HEK293 (cell line): ENCODE measurements at regions not wholly inside any gene's neighbourhood (a gene's known extent, or its start where the extent isn't known, plus 50 kb on each side); places are given as distances from the start of the nearest gene placed in this dataset.

Experiments used
- CTCF ChIA-PET: fragments of 350-600 bp; formaldehyde crosslinking; extraction: SDS; loops from one replicate; lab custom pipeline; 2021; ENCODE audit warnings: antibody characterized with exemption; lab: Yijun Ruan, JAX
- POLR2A ChIA-PET: fragments of 300-600 bp; formaldehyde crosslinking; extraction: SDS; loops from one replicate; lab custom pipeline; 2020; ENCODE audit warnings: antibody characterized with exemption, inconsistent platforms; lab: Yijun Ruan, JAX
- H3K27ac ChIP-seq: fragments of 200-500 bp; sonication (Bioruptor generic); 2 replicates; pipeline ENCODE4 v1.5.1; 2014; ENCODE audit warnings: low read depth, low read length, control low read depth, inconsistent platforms; ENCODE audit errors: extremely low read depth
- H3K36me3 ChIP-seq, 2 experiments: fragments of 200-500 bp in 1 of 2; sonication (Bioruptor generic) in 1 of 2; 1 replicate in 1 of 2; 2 replicates in 1 of 2; pipeline ENCODE4 v1.5.1; 2014 to 2017; ENCODE audit warnings: inconsistent platforms in 2 of 2, low read length in 2 of 2; ENCODE audit not compliant: control insufficient read depth in 2 of 2, insufficient read depth in 1 of 2
- H3K4me1 ChIP-seq: fragments of 200-500 bp; sonication (Bioruptor generic); 2 replicates; pipeline ENCODE4 v1.5.1; 2014; ENCODE audit warnings: mild to moderate bottlenecking, low read length, inconsistent platforms; ENCODE audit not compliant: control insufficient read depth, insufficient read depth
- H3K4me3 ChIP-seq: 2 replicates; pipeline ENCODE4 v1.5.1; 2011; ENCODE audit warnings: low read depth, mild to moderate bottlenecking, control low read depth, low read length, moderate library complexity
- H3K9me3 ChIP-seq: fragments of 200-500 bp; sonication (Bioruptor generic); 2 replicates; pipeline ENCODE4 v1.5.1; 2014; ENCODE audit warnings: low read depth, low read length, inconsistent platforms; ENCODE audit not compliant: control insufficient read depth, insufficient read depth
- BCL11A ChIP-seq: fragments of 450-650 bp; formaldehyde crosslinking; IDR thresholded peaks from 2 replicates; pipeline ENCODE4 v1.5.1; 2016; ENCODE audit warnings: low read depth, missing biosample characterization, missing genetic modification characterization
- BCL11B ChIP-seq: fragments of 450-650 bp; formaldehyde crosslinking; IDR thresholded peaks from 2 replicates; pipeline ENCODE4 v1.5.1; 2016; ENCODE audit warnings: low read depth, missing biosample characterization, missing genetic modification characterization
- FEZF1 ChIP-seq: fragments of 450-650 bp; formaldehyde crosslinking; IDR thresholded peaks from 2 replicates; pipeline ENCODE4 v1.5.1; 2016; ENCODE audit warnings: missing biosample characterization, missing genetic modification characterization
- HOXC10 ChIP-seq: sonication (generic); formaldehyde crosslinking; IDR thresholded peaks from 2 replicates; pipeline ENCODE4 v1.8.1; 2023; ENCODE audit warnings: mild to moderate bottlenecking, missing genetic modification reagents
- OVOL3 ChIP-seq: fragments of 450-650 bp; formaldehyde crosslinking; IDR thresholded peaks from 2 replicates; pipeline ENCODE4 v1.5.1; 2016; ENCODE audit warnings: missing biosample characterization, missing genetic modification characterization
- PRDM1 ChIP-seq: fragments of 450-650 bp; formaldehyde crosslinking; IDR thresholded peaks from 2 replicates; pipeline ENCODE4; 2016; ENCODE audit warnings: missing biosample characterization, missing genetic modification characterization
- ZNF132 ChIP-seq: fragments of 450-650 bp; formaldehyde crosslinking; IDR thresholded peaks from 2 replicates; pipeline ENCODE4 v1.5.1; 2017; ENCODE audit warnings: missing biosample characterization, missing genetic modification characterization, borderline replicate concordance
- ZNF138 ChIP-seq: fragments of 450-650 bp; formaldehyde crosslinking; IDR thresholded peaks from 2 replicates; pipeline ENCODE4 v1.5.1; 2016; ENCODE audit warnings: missing biosample characterization, missing genetic modification characterization, borderline replicate concordance
- ZNF157 ChIP-seq: fragments of 450-650 bp; formaldehyde crosslinking; IDR thresholded peaks from 2 replicates; pipeline ENCODE4 v1.5.1; 2016; ENCODE audit warnings: missing biosample characterization, missing genetic modification characterization
- ZNF266 ChIP-seq: fragments of 450-650 bp; formaldehyde crosslinking; IDR thresholded peaks from 2 replicates; pipeline ENCODE4 v1.5.1; 2016; ENCODE audit warnings: missing biosample characterization, missing genetic modification characterization, low read depth
- ZNF473 ChIP-seq: fragments of 450-650 bp; formaldehyde crosslinking; IDR thresholded peaks from 2 replicates; pipeline ENCODE4 v1.5.1; 2017; ENCODE audit warnings: missing biosample characterization, missing genetic modification characterization
- ZNF664 ChIP-seq: fragments of 450-650 bp; formaldehyde crosslinking; IDR thresholded peaks from 2 replicates; pipeline ENCODE4 v1.5.1; 2016; ENCODE audit warnings: missing biosample characterization, missing genetic modification characterization
- ZNF707 ChIP-seq: fragments of 450-650 bp; formaldehyde crosslinking; IDR thresholded peaks from 2 replicates; pipeline ENCODE4 v1.5.1; 2016; ENCODE audit warnings: missing biosample characterization, missing genetic modification characterization
- ZNF747 ChIP-seq: fragments of 450-650 bp; formaldehyde crosslinking; IDR thresholded peaks from 2 replicates; pipeline ENCODE4 v1.5.1; 2016; ENCODE audit warnings: missing biosample characterization, missing genetic modification characterization
- ZNF777 ChIP-seq: fragments of 450-650 bp; formaldehyde crosslinking; IDR thresholded peaks from 2 replicates; pipeline ENCODE4 v1.5.1; 2017; ENCODE audit warnings: missing biosample characterization, missing genetic modification characterization, borderline replicate concordance
- ZNF785 ChIP-seq: fragments of 450-650 bp; formaldehyde crosslinking; IDR thresholded peaks from 2 replicates; pipeline ENCODE4 v1.5.1; 2016; ENCODE audit warnings: missing biosample characterization, missing genetic modification characterization
- ZNF792 ChIP-seq: fragments of 450-650 bp; formaldehyde crosslinking; IDR thresholded peaks from 2 replicates; pipeline ENCODE4 v1.5.1; 2016; ENCODE audit warnings: missing biosample characterization, missing genetic modification characterization
- ZNF830 ChIP-seq: fragments of 450-650 bp; IDR thresholded peaks from 2 replicates; pipeline ENCODE4 v1.5.0; 2018; ENCODE audit warnings: missing biosample characterization, missing genetic modification characterization, low read depth, mild to moderate bottlenecking, moderate library complexity
- TF ChIP-seq, protein P1 (sequence below): fragments of 450-650 bp; formaldehyde crosslinking; IDR thresholded peaks from 2 replicates; pipeline ENCODE4 v1.5.1; 2016; ENCODE audit warnings: missing biosample characterization, missing genetic modification characterization
- TF ChIP-seq, protein P2 (sequence below): fragments of 450-650 bp; formaldehyde crosslinking; IDR thresholded peaks from 2 replicates; pipeline ENCODE4 v1.5.1; 2016; ENCODE audit warnings: missing biosample characterization, missing genetic modification characterization
- TF ChIP-seq, protein P3 (sequence below): fragments of 450-650 bp; formaldehyde crosslinking; IDR thresholded peaks from 2 replicates; pipeline ENCODE4 v1.5.1; 2016; ENCODE audit warnings: missing biosample characterization, missing genetic modification characterization
- TF ChIP-seq, protein P4 (sequence below): fragments of 450-650 bp; formaldehyde crosslinking; IDR thresholded peaks from 2 replicates; pipeline ENCODE4 v1.5.1; 2016; ENCODE audit warnings: missing biosample characterization, missing genetic modification characterization
- TF ChIP-seq, protein P5 (sequence below): fragments of 450-650 bp; IDR thresholded peaks from 2 replicates; pipeline ENCODE4 v1.5.1; 2018; ENCODE audit warnings: missing biosample characterization, missing genetic modification characterization

DNA sequence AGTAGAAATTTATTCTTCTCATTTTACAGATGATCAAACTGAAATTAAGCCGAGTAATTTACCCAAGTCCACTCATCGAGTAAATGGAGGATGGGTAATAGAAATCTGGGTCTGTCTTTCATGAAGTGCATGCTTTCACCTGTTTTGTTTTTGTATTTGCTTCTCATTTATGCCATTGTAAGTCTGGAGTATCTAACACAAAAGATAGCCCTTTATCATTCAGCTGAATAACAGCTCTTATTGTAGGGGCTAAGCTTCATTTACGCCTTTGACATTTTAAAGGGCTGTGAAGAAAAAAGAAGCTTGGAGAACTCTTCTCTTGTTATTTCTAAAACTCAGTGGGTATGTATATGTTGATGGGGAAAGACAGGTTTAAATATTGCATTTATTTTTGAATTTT is 1196.2 kb upstream of the TENM4 start (continued):
- TF ChIP-seq, protein P1, sequence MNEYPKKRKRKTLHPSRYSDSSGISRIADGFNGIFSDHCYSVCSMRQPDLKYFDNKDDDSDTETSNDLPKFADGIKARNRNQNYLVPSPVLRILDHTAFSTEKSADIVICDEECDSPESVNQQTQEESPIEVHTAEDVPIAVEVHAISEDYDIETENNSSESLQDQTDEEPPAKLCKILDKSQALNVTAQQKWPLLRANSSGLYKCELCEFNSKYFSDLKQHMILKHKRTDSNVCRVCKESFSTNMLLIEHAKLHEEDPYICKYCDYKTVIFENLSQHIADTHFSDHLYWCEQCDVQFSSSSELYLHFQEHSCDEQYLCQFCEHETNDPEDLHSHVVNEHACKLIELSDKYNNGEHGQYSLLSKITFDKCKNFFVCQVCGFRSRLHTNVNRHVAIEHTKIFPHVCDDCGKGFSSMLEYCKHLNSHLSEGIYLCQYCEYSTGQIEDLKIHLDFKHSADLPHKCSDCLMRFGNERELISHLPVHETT (tag by site-specific recombination) = no peak
- TF ChIP-seq ZNF707 (tag by site-specific recombination) (no peak), BCL11B (no peak)

DNA sequence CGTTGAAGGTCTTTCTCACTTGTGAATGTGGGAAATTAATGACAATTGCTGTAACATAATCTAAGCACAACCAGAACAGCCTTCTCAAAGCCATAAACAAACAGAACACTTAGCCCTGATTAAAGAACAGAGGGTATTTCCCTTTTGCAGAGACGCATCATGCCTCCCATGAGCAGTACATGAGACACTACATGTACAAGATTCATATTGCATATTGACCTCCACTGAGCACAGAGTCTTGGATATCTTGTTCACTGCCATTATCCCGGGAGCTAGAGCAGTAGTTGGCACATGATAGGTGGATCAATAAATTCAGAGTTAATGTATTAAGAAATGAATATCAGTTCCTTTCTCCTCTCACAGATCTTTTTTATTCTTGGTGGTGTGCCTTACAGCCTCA is 1194.3 kb upstream of the TENM4 start:
- H3K9me3 ChIP-seq = no peaks in the 10 kb centered on the region
- H3K4me3 ChIP-seq = no peak overlapping the region
- H3K4me1 ChIP-seq = no peaks in the 10 kb centered on the region
- ChIA-PET CTCF (no interaction called here), POLR2A (no interaction called here)
- H3K27ac ChIP-seq = no peak overlapping the region
- TF ChIP-seq ZNF157 (tag by site-specific recombination) = no peak
- TF ChIP-seq, protein P2, sequence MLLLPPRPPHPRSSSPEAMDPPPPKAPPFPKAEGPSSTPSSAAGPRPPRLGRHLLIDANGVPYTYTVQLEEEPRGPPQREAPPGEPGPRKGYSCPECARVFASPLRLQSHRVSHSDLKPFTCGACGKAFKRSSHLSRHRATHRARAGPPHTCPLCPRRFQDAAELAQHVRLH = no peak
- TF ChIP-seq ZNF747 (tag by site-specific recombination) = no peak
- no peak for TF ChIP-seq ZNF266 (tag by site-specific recombination)
- no peak for TF ChIP-seq PRDM1 (tag by site-specific recombination)
- no peak for TF ChIP-seq ZNF777 (tag by site-specific recombination)
- TF ChIP-seq, protein P3, sequence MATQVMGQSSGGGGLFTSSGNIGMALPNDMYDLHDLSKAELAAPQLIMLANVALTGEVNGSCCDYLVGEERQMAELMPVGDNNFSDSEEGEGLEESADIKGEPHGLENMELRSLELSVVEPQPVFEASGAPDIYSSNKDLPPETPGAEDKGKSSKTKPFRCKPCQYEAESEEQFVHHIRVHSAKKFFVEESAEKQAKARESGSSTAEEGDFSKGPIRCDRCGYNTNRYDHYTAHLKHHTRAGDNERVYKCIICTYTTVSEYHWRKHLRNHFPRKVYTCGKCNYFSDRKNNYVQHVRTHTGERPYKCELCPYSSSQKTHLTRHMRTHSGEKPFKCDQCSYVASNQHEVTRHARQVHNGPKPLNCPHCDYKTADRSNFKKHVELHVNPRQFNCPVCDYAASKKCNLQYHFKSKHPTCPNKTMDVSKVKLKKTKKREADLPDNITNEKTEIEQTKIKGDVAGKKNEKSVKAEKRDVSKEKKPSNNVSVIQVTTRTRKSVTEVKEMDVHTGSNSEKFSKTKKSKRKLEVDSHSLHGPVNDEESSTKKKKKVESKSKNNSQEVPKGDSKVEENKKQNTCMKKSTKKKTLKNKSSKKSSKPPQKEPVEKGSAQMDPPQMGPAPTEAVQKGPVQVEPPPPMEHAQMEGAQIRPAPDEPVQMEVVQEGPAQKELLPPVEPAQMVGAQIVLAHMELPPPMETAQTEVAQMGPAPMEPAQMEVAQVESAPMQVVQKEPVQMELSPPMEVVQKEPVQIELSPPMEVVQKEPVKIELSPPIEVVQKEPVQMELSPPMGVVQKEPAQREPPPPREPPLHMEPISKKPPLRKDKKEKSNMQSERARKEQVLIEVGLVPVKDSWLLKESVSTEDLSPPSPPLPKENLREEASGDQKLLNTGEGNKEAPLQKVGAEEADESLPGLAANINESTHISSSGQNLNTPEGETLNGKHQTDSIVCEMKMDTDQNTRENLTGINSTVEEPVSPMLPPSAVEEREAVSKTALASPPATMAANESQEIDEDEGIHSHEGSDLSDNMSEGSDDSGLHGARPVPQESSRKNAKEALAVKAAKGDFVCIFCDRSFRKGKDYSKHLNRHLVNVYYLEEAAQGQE (tag by site-specific recombination) = no peak
- no peak for TF ChIP-seq OVOL3
- no peak for TF ChIP-seq ZNF473 (tag by site-specific recombination)
- TF ChIP-seq ZNF664 (tag by site-specific recombination) = no peak
- TF ChIP-seq, protein P4, sequence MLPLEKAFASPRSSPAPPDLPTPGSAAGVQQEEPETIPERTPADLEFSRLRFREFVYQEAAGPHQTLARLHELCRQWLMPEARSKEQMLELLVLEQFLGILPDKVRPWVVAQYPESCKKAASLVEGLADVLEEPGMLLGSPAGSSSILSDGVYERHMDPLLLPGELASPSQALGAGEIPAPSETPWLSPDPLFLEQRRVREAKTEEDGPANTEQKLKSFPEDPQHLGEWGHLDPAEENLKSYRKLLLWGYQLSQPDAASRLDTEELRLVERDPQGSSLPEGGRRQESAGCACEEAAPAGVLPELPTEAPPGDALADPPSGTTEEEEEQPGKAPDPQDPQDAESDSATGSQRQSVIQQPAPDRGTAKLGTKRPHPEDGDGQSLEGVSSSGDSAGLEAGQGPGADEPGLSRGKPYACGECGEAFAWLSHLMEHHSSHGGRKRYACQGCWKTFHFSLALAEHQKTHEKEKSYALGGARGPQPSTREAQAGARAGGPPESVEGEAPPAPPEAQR (tag by site-specific recombination) = no peak
- TF ChIP-seq HOXC10 (CRISPR knock-in tag) = no peak
- TF ChIP-seq ZNF792 (tag by site-specific recombination) = no peak
- TF ChIP-seq FEZF1 = no peak
- no peak for TF ChIP-seq ZNF138 (tag by site-specific recombination)
- TF ChIP-seq ZNF830 (tag by site-specific recombination) = no peak
- H3K36me3 ChIP-seq = no peaks in the 10 kb centered on the region

DNA sequence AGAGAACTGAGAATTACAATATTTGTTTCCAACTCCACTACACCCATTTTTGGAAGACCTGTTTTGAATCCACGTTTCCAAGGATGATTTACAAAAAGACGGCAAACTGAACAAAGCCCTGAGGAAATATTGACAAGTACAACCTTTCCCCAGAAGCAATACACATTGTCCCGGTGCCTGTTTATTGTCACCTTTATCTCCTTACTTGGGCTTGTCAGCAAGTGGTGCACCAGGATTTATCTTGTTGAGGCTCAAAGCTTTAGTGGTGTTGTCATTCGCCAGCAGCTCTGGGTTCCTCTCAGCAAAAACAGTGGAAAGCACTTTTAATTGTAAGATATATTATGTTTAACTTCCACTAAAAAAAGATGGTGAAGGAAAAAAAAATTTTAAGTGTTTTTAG is 1191.9 kb upstream of the TENM4 start:
- no peaks in the 10 kb centered on the region for H3K9me3 ChIP-seq
- H3K4me3 ChIP-seq = no peak overlapping the region
- no peak overlapping the region for H3K27ac ChIP-seq
- no peaks in the 10 kb centered on the region for H3K4me1 ChIP-seq
- no peaks in the 10 kb centered on the region for H3K36me3 ChIP-seq
- ChIA-PET CTCF (no interaction called here), POLR2A (no interaction called here)
- no peak for TF ChIP-seq BCL11A
- TF ChIP-seq ZNF785 (tag by site-specific recombination) = no peak
- TF ChIP-seq, protein P3 (tag by site-specific recombination) = no peak
- TF ChIP-seq, protein P5, sequence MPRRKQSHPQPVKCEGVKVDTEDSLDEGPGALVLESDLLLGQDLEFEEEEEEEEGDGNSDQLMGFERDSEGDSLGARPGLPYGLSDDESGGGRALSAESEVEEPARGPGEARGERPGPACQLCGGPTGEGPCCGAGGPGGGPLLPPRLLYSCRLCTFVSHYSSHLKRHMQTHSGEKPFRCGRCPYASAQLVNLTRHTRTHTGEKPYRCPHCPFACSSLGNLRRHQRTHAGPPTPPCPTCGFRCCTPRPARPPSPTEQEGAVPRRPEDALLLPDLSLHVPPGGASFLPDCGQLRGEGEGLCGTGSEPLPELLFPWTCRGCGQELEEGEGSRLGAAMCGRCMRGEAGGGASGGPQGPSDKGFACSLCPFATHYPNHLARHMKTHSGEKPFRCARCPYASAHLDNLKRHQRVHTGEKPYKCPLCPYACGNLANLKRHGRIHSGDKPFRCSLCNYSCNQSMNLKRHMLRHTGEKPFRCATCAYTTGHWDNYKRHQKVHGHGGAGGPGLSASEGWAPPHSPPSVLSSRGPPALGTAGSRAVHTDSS (tag by site-specific recombination) = no peak
- no peak for TF ChIP-seq ZNF132 (tag by site-specific recombination)
- TF ChIP-seq, protein P2 = no peak
